H1 (cell line): ENCODE measurements at regions not wholly inside any gene's neighbourhood (a gene's known extent, or its start where the extent isn't known, plus 50 kb on each side); places are given as distances from the start of the nearest gene placed in this dataset.

Experiments used
- CTCF ChIA-PET: fragments of 300-600 bp; sonication (Branson Sonifier 250); formaldehyde crosslinking; loops from one replicate; lab custom pipeline; 2021; ENCODE audit not compliant: partially characterized antibody; lab: Charles Lee
- POLR2A ChIA-PET: fragments of 300-600 bp; sonication (Branson Sonifier 250); formaldehyde crosslinking; loops from one replicate; lab custom pipeline; 2021; ENCODE audit warnings: inconsistent platforms; ENCODE audit not compliant: partially characterized antibody; lab: Charles Lee
- DNase-seq, 2 experiments: peaks; one replicate each; pipeline versions ENCODE4 v3.0.0 to v3.0.0-alpha.2; 2010 to 2022; ENCODE audit warnings: low spot score in 2 of 2, low read depth in 1 of 2, mixed read lengths in 1 of 2
- FAIRE-seq: peaks from 2 replicates; lab custom pipeline; 2011; peaks lifted over from hg19 to GRCh38; lab: Jason Lieb, UNC
- H2AFZ ChIP-seq: 2 replicates; pipeline ENCODE4 v1.8.1; 2012; ENCODE audit warnings: low read length, inconsistent platforms
- H2AK5ac ChIP-seq: 2 replicates; pipeline ENCODE4 v1.6.1; 2013; ENCODE audit warnings: low read depth, low read length
- H2BK120ac ChIP-seq: replicated peaks from 2 replicates; pipeline ENCODE3; 2013; ENCODE audit warnings: low read depth, low read length, inconsistent platforms
- H2BK12ac ChIP-seq: 2 replicates; pipeline ENCODE4 v1.6.1; 2013; ENCODE audit warnings: low read depth, low read length
- H2BK15ac ChIP-seq: 2 replicates; pipeline ENCODE4 v1.6.1; 2013; ENCODE audit warnings: low read length
- H2BK20ac ChIP-seq: 2 replicates; pipeline ENCODE4 v1.6.1; 2013; ENCODE audit warnings: low read length
- H2BK5ac ChIP-seq: 2 replicates; pipeline ENCODE4 v1.6.1; 2013; ENCODE audit warnings: low read depth, low read length
- H3K14ac ChIP-seq: 2 replicates; pipeline ENCODE4 v1.6.1; 2013; ENCODE audit warnings: inconsistent platforms; ENCODE audit not compliant: insufficient read length
- H3K18ac ChIP-seq: 2 replicates; pipeline ENCODE4 v1.6.1; 2013; ENCODE audit warnings: low read length; ENCODE audit errors: extremely low read depth
- H3K23ac ChIP-seq: 2 replicates; pipeline ENCODE4 v1.6.1; 2013; ENCODE audit warnings: inconsistent platforms; ENCODE audit not compliant: insufficient read length
- H3K23me2 ChIP-seq: 2 replicates; pipeline ENCODE4 v1.6.1; 2013; ENCODE audit warnings: low read depth, low read length
- H3K27ac ChIP-seq: 2 replicates; pipeline ENCODE4 v1.6.1; 2011; ENCODE audit warnings: low read depth, low read length, inconsistent platforms
- H3K27me3 ChIP-seq, 4 experiments: replicated peaks in 1 of 4; 1 replicate in 1 of 4; 2 replicates in 3 of 4; pipeline versions ENCODE4 v1.6.1 to v1.8.1; 2011 to 2013; ENCODE audit warnings: low read length in 3 of 4, mild to moderate bottlenecking in 3 of 4, inconsistent platforms in 2 of 4, mixed read lengths in 2 of 4, moderate library complexity in 1 of 4; ENCODE audit not compliant: control insufficient read depth in 3 of 4, insufficient read depth in 3 of 4; ENCODE audit errors: extremely low read depth in 1 of 4
- H3K36me3 ChIP-seq, 4 experiments: 2 replicates each; pipeline versions ENCODE4 v1.6.1 to v1.8.1; 2011 to 2013; ENCODE audit warnings: mild to moderate bottlenecking in 4 of 4, low read length in 3 of 4, moderate library complexity in 2 of 4, control low read depth in 1 of 4, inconsistent platforms in 1 of 4; ENCODE audit not compliant: insufficient read depth in 4 of 4, control insufficient read depth in 2 of 4
- H3K4ac ChIP-seq: replicated peaks from 2 replicates; pipeline ENCODE3; 2013; ENCODE audit warnings: low read length, low read depth, mixed read lengths, inconsistent platforms; ENCODE audit not compliant: insufficient read length
- H3K4me1 ChIP-seq, 4 experiments: replicated peaks in 1 of 4; 1 replicate in 1 of 4; 2 replicates in 3 of 4; pipeline versions ENCODE4 v1.6.1 to v1.8.1; 2011 to 2013; ENCODE audit warnings: low read length in 3 of 4, inconsistent platforms in 2 of 4, mixed read lengths in 1 of 4; ENCODE audit not compliant: insufficient read depth in 4 of 4, control insufficient read depth in 3 of 4
- H3K4me2 ChIP-seq, 2 experiments: 2 replicates each; pipeline versions ENCODE4 v1.6.1 to v1.8.1; 2011 to 2013; ENCODE audit warnings: low read depth in 2 of 2, low read length in 2 of 2, control low read depth in 1 of 2, inconsistent platforms in 1 of 2, mild to moderate bottlenecking in 1 of 2; ENCODE audit not compliant: insufficient read depth in 1 of 2
- H3K4me3 ChIP-seq, 4 experiments: fragments of 200-600, 300-600 bp in 1 of 4; sonication (generic), shearing (Covaris generic), sonication (Bioruptor Twin) in 1 of 4; 2 replicates each; pipeline versions ENCODE4 v1.5.1 to v1.8.1; 2011 to 2016; ENCODE audit warnings: low read length in 4 of 4, low read depth in 3 of 4, control low read depth in 2 of 4, inconsistent platforms in 2 of 4, mild to moderate bottlenecking in 2 of 4, mixed read lengths in 1 of 4, moderate library complexity in 1 of 4; ENCODE audit not compliant: insufficient read depth in 2 of 4; ENCODE audit errors: extremely low read depth in 1 of 4
- H3K56ac ChIP-seq: replicated peaks from 2 replicates; pipeline ENCODE3; 2013; ENCODE audit warnings: low read depth, mild to moderate bottlenecking, mixed read lengths, low read length, inconsistent platforms; ENCODE audit not compliant: insufficient read length
- H3K79me1 ChIP-seq: 2 replicates; pipeline ENCODE4 v1.6.1; 2013; ENCODE audit warnings: low read depth, low read length, control low read depth
- H3K79me2 ChIP-seq, 2 experiments: 2 replicates each; pipeline versions ENCODE4 v1.6.1 to v1.8.1; 2012 to 2013; ENCODE audit warnings: low read length in 2 of 2, mild to moderate bottlenecking in 2 of 2, inconsistent platforms in 1 of 2; ENCODE audit not compliant: insufficient read depth in 2 of 2, control insufficient read depth in 1 of 2
- H3K9ac ChIP-seq, 4 experiments: replicated peaks in 1 of 4; 1 replicate in 1 of 4; 2 replicates in 3 of 4; pipeline versions ENCODE4 v1.6.1 to v1.8.1; 2011 to 2013; ENCODE audit warnings: low read depth in 3 of 4, low read length in 3 of 4, control low read depth in 2 of 4, mild to moderate bottlenecking in 2 of 4, moderate library complexity in 2 of 4, inconsistent platforms in 1 of 4; ENCODE audit errors: extremely low read depth in 1 of 4
- H3K9me3 ChIP-seq, 2 experiments: 2 replicates each; pipeline versions ENCODE4 v1.6.1 to v1.8.1; 2012 to 2013; ENCODE audit warnings: mild to moderate bottlenecking in 2 of 2, moderate library complexity in 2 of 2, control low read depth in 1 of 2, inconsistent platforms in 1 of 2, low read depth in 1 of 2, low read length in 1 of 2, mixed read lengths in 1 of 2; ENCODE audit not compliant: insufficient read depth in 2 of 2
- H4K20me1 ChIP-seq, 2 experiments: replicated peaks in 1 of 2; 2 replicates each; pipeline versions ENCODE3 to v1.8.1; 2011 to 2013; ENCODE audit warnings: inconsistent platforms in 2 of 2, low read length in 2 of 2, mild to moderate bottlenecking in 1 of 2; ENCODE audit not compliant: insufficient read depth in 2 of 2, control insufficient read depth in 1 of 2
- H4K5ac ChIP-seq: 2 replicates; pipeline ENCODE4 v1.6.1; 2013; ENCODE audit warnings: low read length, low read depth, mixed read lengths, inconsistent platforms; ENCODE audit not compliant: insufficient read length
- H4K8ac ChIP-seq: 2 replicates; pipeline ENCODE4 v1.8.0; 2013; ENCODE audit warnings: mild to moderate bottlenecking, moderate library complexity, low read length, inconsistent platforms; ENCODE audit not compliant: insufficient read depth; ENCODE audit errors: extremely low read depth
- H4K91ac ChIP-seq: replicated peaks from 2 replicates; pipeline ENCODE3; 2013; ENCODE audit warnings: low read length, mixed read lengths, inconsistent platforms; ENCODE audit not compliant: insufficient read length
- EP300 ChIP-seq, 2 experiments: IDR thresholded peaks; 1 replicate in 1 of 2; 2 replicates in 1 of 2; pipeline ENCODE4 v1.6.1; 2011 to 2012; ENCODE audit warnings: low read depth in 2 of 2, low read length in 2 of 2, mild to moderate bottlenecking in 2 of 2, borderline replicate concordance in 1 of 2, inconsistent platforms in 1 of 2, moderate library complexity in 1 of 2
- EZH2 ChIP-seq: fragments of 200-600 bp; sonication (generic); IDR thresholded peaks from 2 replicates; pipeline ENCODE4 v1.7.1; 2012; ENCODE audit warnings: low read depth, mild to moderate bottlenecking, moderate library complexity, low read length, inconsistent platforms; ENCODE audit not compliant: severe bottlenecking
- JUN ChIP-seq: IDR thresholded peaks from 2 replicates; pipeline ENCODE4 v1.6.1; 2011; ENCODE audit warnings: low read depth, mild to moderate bottlenecking, improper control_type of control experiment, low read length
- WGBS, 2 experiments: shearing (Covaris generic) in 1 of 2; methylation state at CpG; one replicate each; pipeline versions ENCODE4 v1.1.6 to v1.1.7; 2013 to 2015; ENCODE audit warnings: low lambda C conversion rate in 2 of 2, mixed read lengths in 2 of 2, inconsistent platforms in 1 of 2, low coverage in 1 of 2, missing lambda C conversion rate in 1 of 2; ENCODE audit not compliant: insufficient replicate concordance in 2 of 2, insufficient coverage in 1 of 2, insufficient read length in 1 of 2; ENCODE audit errors: extremely low coverage in 1 of 2, missing lambda C conversion rate in 1 of 2; 5-methylcytosine and 5-hydroxymethylcytosine counted together

- Histone ChIP-seq H2AK5ac (no peak overlapping the region), H3K79me2 (no peaks in the 10 kb centered on the region), H3K9me3 (no peaks in the 10 kb centered on the region), H4K20me1 (no peaks in the 10 kb centered on the region), H3K9ac (no peak overlapping the region), H3K4me2 (no peak overlapping the region), H2AFZ (no peak overlapping the region), H2BK120ac (no peak overlapping the region), H3K27me3 (no peaks in the 10 kb centered on the region), H3K23ac (no peak overlapping the region), H4K8ac (no peak overlapping the region), H3K36me3 (no peaks in the 10 kb centered on the region), H3K4ac (no peak overlapping the region), H3K23me2 (no peaks in the 10 kb centered on the region), H3K56ac (no peak overlapping the region), H2BK5ac (no peak overlapping the region), H4K91ac (no peak overlapping the region), H4K5ac (no peak overlapping the region), H3K4me3 (no peak overlapping the region), H2BK15ac (no peak overlapping the region), H2BK20ac (no peak overlapping the region), H3K79me1 (no peaks in the 10 kb centered on the region), H3K4me1 (peaks cover 0 to 4% (median 3%) of the 10 kb centered on the region in 4 experiments; a peak in 4 of 7 replicates), H3K18ac (no peak overlapping the region), H3K14ac (no peak overlapping the region), H3K27ac (no peak overlapping the region), H2BK12ac (no peak overlapping the region)
- ChIA-PET CTCF (interaction anchor here (0.8 to 1.4 kb wide), 2 partner anchors 12 to 14 kb away, joined by 3 read pairs; no protein-coding TSS in a partner anchor), POLR2A (no interaction called here)
- FAIRE-seq (no peak), DNase-seq (no peak)
- no peak for TF ChIP-seq EP300 (IDR thresholded peaks at IDR 0.05; ENCODE audit: borderline replicate concordance in 1 of 2, low read depth in 2 of 2, low read length in 2 of 2)
- no peak for TF ChIP-seq EZH2
- TF ChIP-seq JUN = no peak
- 97% methylated on average over 4 of the region's 4 CpGs; no CpG with 5 or more reads in 1 of the 2 experiments for WGBS, 2 experiments
Observed at GRCh38 chr13:47841151-47841550, 159.9 kb downstream of the SUCLA2 start.
